SU-DHL-6 (cell line): ENCODE measurements at regions not wholly inside any gene's neighbourhood (a gene's known extent, or its start where the extent isn't known, plus 50 kb on each side); places are given as distances from the start of the nearest gene placed in this dataset.

Source experiments
- H2AFZ ChIP-seq: fragments of 200-600 bp; sonication (generic); 2 replicates; pipeline ENCODE4 v1.6.1; 2014; ENCODE audit warnings: low read depth, mild to moderate bottlenecking, moderate library complexity, mixed read lengths, antibody characterized with exemption, low read length; ENCODE audit not compliant: severe bottlenecking
- H3F3A ChIP-seq: fragments of 200-600 bp; shearing (Covaris generic); 2 replicates; pipeline ENCODE4 v1.6.0; 2016; ENCODE audit warnings: antibody characterized with exemption, mild to moderate bottlenecking; ENCODE audit not compliant: insufficient read depth
- H3K27ac ChIP-seq: fragments of 200-600 bp; sonication (generic); 2 replicates; pipeline ENCODE4 v1.5.1; 2016; ENCODE audit warnings: low read depth, mild to moderate bottlenecking, low read length, moderate library complexity, mixed read lengths
- H3K27me3 ChIP-seq: fragments of 200-600 bp; sonication (generic), shearing (Covaris generic); 2 replicates; pipeline ENCODE4 v1.6.0; 2014; ENCODE audit warnings: mild to moderate bottlenecking, low read length
- H3K36me3 ChIP-seq: fragments of 200-600 bp; sonication (generic); 2 replicates; pipeline ENCODE4 v1.6.1; 2014; ENCODE audit warnings: mild to moderate bottlenecking, low read length, mixed read lengths
- H3K4me2 ChIP-seq: fragments of 300-600, 200-600 bp; shearing (Covaris generic), sonication (generic); 2 replicates; pipeline ENCODE4 v1.6.0; 2014; ENCODE audit warnings: low read length, low read depth, mild to moderate bottlenecking; ENCODE audit not compliant: poor library complexity, severe bottlenecking
- H3K4me3 ChIP-seq: fragments of 200-600 bp; sonication (generic); 2 replicates; pipeline ENCODE4 v1.5.1; 2014; ENCODE audit warnings: antibody characterized with exemption, low read length, mild to moderate bottlenecking, mixed read lengths; ENCODE audit not compliant: insufficient read depth, poor library complexity, severe bottlenecking
- H3K79me2 ChIP-seq: fragments of 200-600 bp; sonication (generic); 2 replicates; pipeline ENCODE4 v1.6.1; 2014; ENCODE audit warnings: mild to moderate bottlenecking, low read length, moderate library complexity; ENCODE audit not compliant: insufficient read depth
- H3K9ac ChIP-seq: fragments of 200-600 bp; sonication (generic); 2 replicates; pipeline ENCODE4 v1.7.0; 2014; ENCODE audit warnings: mild to moderate bottlenecking, low read length
- H3K9me2 ChIP-seq: fragments of 200-600 bp; sonication (generic); replicated peaks from 2 replicates; pipeline ENCODE4 v1.6.1; 2014; ENCODE audit warnings: low read length; ENCODE audit not compliant: insufficient read depth
- H3K9me3 ChIP-seq: fragments of 200-600 bp; sonication (generic); 2 replicates; pipeline ENCODE4 v1.6.1; 2014; ENCODE audit warnings: low read length, mixed read lengths; ENCODE audit not compliant: insufficient read depth
- H4K20me1 ChIP-seq: fragments of 200-600 bp; sonication (generic); 2 replicates; pipeline ENCODE4 v1.6.1; 2014; ENCODE audit warnings: low read depth, mild to moderate bottlenecking, antibody characterized with exemption, low read length, moderate library complexity, mixed read lengths
- CTCF ChIP-seq: fragments of 200-600 bp; sonication (generic); IDR thresholded peaks from one replicate; pipeline ENCODE4 v1.5.1; 2017; ENCODE audit warnings: antibody characterized with exemption, mild to moderate bottlenecking, low read length, moderate library complexity; ENCODE audit not compliant: insufficient read depth, poor library complexity, severe bottlenecking
- EZH2phosphoT487 ChIP-seq: fragments of 200-600 bp; sonication (generic), shearing (Covaris generic); conservative IDR thresholded peaks from 2 replicates; pipeline ENCODE4 v1.6.1; 2018; ENCODE audit warnings: mild to moderate bottlenecking, antibody characterized with exemption, low read length, moderate library complexity, mixed read lengths

- H2AFZ ChIP-seq: no peak overlapping the region
- no peak overlapping the region for H3K4me3 ChIP-seq
- H3K9ac ChIP-seq: no peak overlapping the region
- no peak overlapping the region for H3K4me2 ChIP-seq
- no peak for TF ChIP-seq CTCF
- TF ChIP-seq EZH2phosphoT487: no peak
- no peak overlapping the region for H3K27ac ChIP-seq
- no peaks in the 10 kb centered on the region for H3K9me3 ChIP-seq
- H3K27me3 ChIP-seq: no peaks in the 10 kb centered on the region
- H4K20me1 ChIP-seq: no peaks in the 10 kb centered on the region
- no peaks in the 10 kb centered on the region for H3K79me2 ChIP-seq
- H3F3A ChIP-seq: no peaks in the 10 kb centered on the region
- no peaks in the 10 kb centered on the region for H3K9me2 ChIP-seq
- H3K36me3 ChIP-seq: no peaks in the 10 kb centered on the region
These were observed 473.8 kb upstream of the HSF2 start for GRCh38 chr6:121925534-121926255.

- no peaks in the 10 kb centered on the region for H3K9me2 ChIP-seq
- H3K4me3 ChIP-seq: no peak overlapping the region
- no peak overlapping the region for H2AFZ ChIP-seq
- no peak overlapping the region for H3K27ac ChIP-seq
- no peak for TF ChIP-seq CTCF
- no peak for TF ChIP-seq EZH2phosphoT487
- no peaks in the 10 kb centered on the region for H3K9me3 ChIP-seq
- no peaks in the 10 kb centered on the region for H3K27me3 ChIP-seq
- H3F3A ChIP-seq: no peaks in the 10 kb centered on the region
- no peaks in the 10 kb centered on the region for H4K20me1 ChIP-seq
- no peak overlapping the region for H3K9ac ChIP-seq
- H3K79me2 ChIP-seq: no peaks in the 10 kb centered on the region
- no peaks in the 10 kb centered on the region; the same call in 1 of the 2 replicates for H3K36me3 ChIP-seq
- no peak overlapping the region for H3K4me2 ChIP-seq
These were observed 470.2 kb upstream of the HSF2 start for GRCh38 chr6:121929301-121929700.

GRCh38 chr6:121932076-121932991 is 467.1 kb upstream of the HSF2 start:
- H3K9me2 ChIP-seq: no peaks in the 10 kb centered on the region
- no peak overlapping the region for H3K27ac ChIP-seq
- no peaks in the 10 kb centered on the region for H4K20me1 ChIP-seq
- H3K36me3 ChIP-seq: no peaks in the 10 kb centered on the region; the same call in 1 of the 2 replicates
- TF ChIP-seq EZH2phosphoT487: no peak
- no peak for TF ChIP-seq CTCF
- H3F3A ChIP-seq: no peaks in the 10 kb centered on the region
- H2AFZ ChIP-seq: no peak overlapping the region
- no peak overlapping the region for H3K9ac ChIP-seq
- H3K4me2 ChIP-seq: no peak overlapping the region
- no peaks in the 10 kb centered on the region for H3K79me2 ChIP-seq
- H3K4me3 ChIP-seq: no peak overlapping the region
- no peaks in the 10 kb centered on the region for H3K9me3 ChIP-seq
- no peaks in the 10 kb centered on the region for H3K27me3 ChIP-seq
